Motor neuron (in vitro differentiated cells): ENCODE measurements at regions not wholly inside any gene's neighbourhood (a gene's known extent, or its start where the extent isn't known, plus 50 kb on each side); places are given as distances from the start of the nearest gene placed in this dataset.

Experiments used
- ATAC-seq, 8 experiments: fragments of 200-7000 bp; cut with Tn5 transposase; replicated peaks in 6 of 8; 2 replicates each; pipeline ENCODE4 v1.8.0; 2021; ENCODE audit warnings: mild to moderate bottlenecking in 8 of 8, moderate library complexity in 8 of 8
- H3K27ac ChIP-seq, 2 donors: fragments of 250-450 bp; sonication (Bioruptor Pico); 2 replicates each; pipeline ENCODE4 v1.9.0; 2021; ENCODE audit warnings: antibody characterized with exemption in 2 of 2, mild to moderate bottlenecking in 2 of 2, moderate library complexity in 1 of 2
- H3K4me1 ChIP-seq, 2 donors: fragments of 250-450 bp; sonication (Bioruptor Pico); replicated peaks in 1 of 2; 2 replicates each; pipeline ENCODE4 v1.6.1; 2021; ENCODE audit warnings: antibody characterized with exemption in 2 of 2, mild to moderate bottlenecking in 2 of 2, moderate library complexity in 1 of 2
- H3K4me3 ChIP-seq, 5 donors: fragments of 250-450 bp; sonication (Bioruptor Pico); 2 replicates each; pipeline ENCODE4 v1.9.0; 2021; ENCODE audit warnings: antibody characterized with exemption in 5 of 5, mild to moderate bottlenecking in 5 of 5, moderate library complexity in 4 of 5
- WGBS, 10 experiments: fragments of 450-650 bp; shearing (Covaris generic); methylation state at CpG; one replicate each; pipeline ENCODE4 v1.0.0; 2022; 5-methylcytosine and 5-hydroxymethylcytosine counted together
- in situ Hi-C, 9 experiments: fragments of 400-800 bp; cut with MboI; loops; one replicate each; pipeline ENCODE4 v1.15.0; 2021; ENCODE audit warnings: low sequenced_read_pairs in 9 of 9, low pct_unique_long_range_greater_than_20kb in 2 of 9; ENCODE audit not compliant: unreplicated experiment in 9 of 9

GRCh38 chr4:45985038-45985437 lies 138.8 kb downstream of the GABRG1 start:
- no peak for ATAC-seq
- Histone ChIP-seq H3K4me3 (no peak overlapping the region), H3K27ac (no peak overlapping the region), H3K4me1 (peaks cover 0 to 3% of the 10 kb centered on the region in 2 donors)
- in situ Hi-C loops, result no loop called here

GRCh38 chr4:45971108-45971507 lies 152.7 kb downstream of the GABRG1 start:
- in situ Hi-C loops, result no loop called here

GRCh38 chr4:45957353-45957752 lies 166.5 kb downstream of the GABRG1 start:
- Histone ChIP-seq H3K27ac (no peak overlapping the region), H3K4me3 (no peak overlapping the region), H3K4me1 (no peaks in the 10 kb centered on the region)
- no peak for ATAC-seq
- in situ Hi-C loops, result no loop called here

More at GRCh38 chr4:45971108-45971507, 152.7 kb downstream of the GABRG1 start:
- Histone ChIP-seq H3K4me3 (no peak overlapping the region), H3K27ac (no peak overlapping the region), H3K4me1 (no peaks in the 10 kb centered on the region)
- 21 to 100% (median 83%) methylated on average over 1 to 3 of the region's 3 CpGs for WGBS, 10 experiments
- no peak for ATAC-seq

GRCh38 chr4:45954276-45954675 lies 169.6 kb downstream of the GABRG1 start:
- Histone ChIP-seq H3K4me3 (no peak overlapping the region), H3K4me1 (no peaks in the 10 kb centered on the region), H3K27ac (no peak overlapping the region)
- in situ Hi-C loops, result no loop called here
- WGBS, 10 experiments, result 10 to 70% (median 40%) methylated on average over 1 to 3 of the region's 3 CpGs; no CpG with 5 or more reads in 1 of the 10 experiments
- no peak for ATAC-seq

- in situ Hi-C loops, result no loop called here
- WGBS, 10 experiments, result 0 to 86% (median 62%) methylated on average over 1 of the region's 1 CpG; no CpG with 5 or more reads in 2 of the 10 experiments
Measured at GRCh38 chr4:45951153-45951552, 172.7 kb downstream of the GABRG1 start.

GRCh38 chr4:45946699-45947098 lies 177.2 kb downstream of the GABRG1 start:
- ATAC-seq, result peak in 1 of 8 experiments; percentile 29
- H3K27ac ChIP-seq, result no peak overlapping the region
- 50 to 100% (median 93%) methylated on average over 1 of the region's 1 CpG; no CpG with 5 or more reads in 6 of the 10 experiments for WGBS, 10 experiments
- H3K4me1 ChIP-seq, result no peaks in the 10 kb centered on the region
- in situ Hi-C loops, result no loop called here
- H3K4me3 ChIP-seq, result no peak overlapping the region

More at GRCh38 chr4:45951153-45951552, 172.7 kb downstream of the GABRG1 start:
- H3K4me3 ChIP-seq, result no peak overlapping the region
- ATAC-seq, result no peak
- H3K27ac ChIP-seq, result no peak overlapping the region
- no peaks in the 10 kb centered on the region for H3K4me1 ChIP-seq

GRCh38 chr4:45944000-45944399 lies 179.9 kb downstream of the GABRG1 start:
- WGBS, 10 experiments, result 0 to 100% (median 83%) methylated on average over 1 of the region's 1 CpG; no CpG with 5 or more reads in 3 of the 10 experiments
- H3K4me3 ChIP-seq, result no peak overlapping the region
- H3K27ac ChIP-seq, result no peak overlapping the region
- ATAC-seq, result no peak
- H3K4me1 ChIP-seq, result no peaks in the 10 kb centered on the region
- in situ Hi-C loops, result no loop called here

- Histone ChIP-seq H3K27ac (no peak overlapping the region), H3K4me3 (no peak overlapping the region), H3K4me1 (no peaks in the 10 kb centered on the region)
- no peak for ATAC-seq
- in situ Hi-C loops, result no loop called here
Measured at GRCh38 chr4:45939056-45939455, 184.8 kb downstream of the GABRG1 start.

- WGBS, 10 experiments, result 0 to 100% (median 60%) methylated on average over 1 of the region's 1 CpG; no CpG with 5 or more reads in 1 of the 10 experiments
- in situ Hi-C loops, result no loop called here
- H3K27ac ChIP-seq, result no peak overlapping the region
- no peaks in the 10 kb centered on the region for H3K4me1 ChIP-seq
- no peak overlapping the region for H3K4me3 ChIP-seq
- peak in 3 of 8 experiments; percentile 57 to 89 (median 69) for ATAC-seq
Measured at GRCh38 chr4:45931154-45931553, 192.7 kb downstream of the GABRG1 start.

GRCh38 chr4:45927641-45928040 lies 196.2 kb downstream of the GABRG1 start:
- no peaks in the 10 kb centered on the region for H3K4me1 ChIP-seq
- in situ Hi-C loops, result no loop called here
- no peak for ATAC-seq
- 0 to 86% (median 50%) methylated on average over 1 of the region's 1 CpG; no CpG with 5 or more reads in 5 of the 10 experiments for WGBS, 10 experiments
- H3K4me3 ChIP-seq, result no peak overlapping the region
- H3K27ac ChIP-seq, result no peak overlapping the region

GRCh38 chr4:45925809-45926208 lies 198.0 kb downstream of the GABRG1 start:
- Histone ChIP-seq H3K27ac (no peak overlapping the region), H3K4me1 (no peaks in the 10 kb centered on the region), H3K4me3 (no peak overlapping the region)
- in situ Hi-C loops, result no loop called here
- WGBS, 10 experiments, result 0 to 100% (median 61%) methylated on average over 1 of the region's 1 CpG; no CpG with 5 or more reads in 2 of the 10 experiments
- ATAC-seq, result no peak

GRCh38 chr4:45920861-45921260 lies 203.0 kb downstream of the GABRG1 start:
- Histone ChIP-seq H3K4me3 (no peak overlapping the region), H3K27ac (no peak overlapping the region), H3K4me1 (no peaks in the 10 kb centered on the region)
- 26 to 100% (median 86%) methylated on average over 1 to 3 of the region's 3 CpGs for WGBS, 10 experiments
- ATAC-seq, result no peak
- in situ Hi-C loops, result no loop called here

- no peak for ATAC-seq
- H3K4me3 ChIP-seq, result no peak overlapping the region
- in situ Hi-C loops, result no loop called here
- no peaks in the 10 kb centered on the region for H3K4me1 ChIP-seq
- no peak overlapping the region for H3K27ac ChIP-seq
Measured at GRCh38 chr4:45910511-45910910, 213.3 kb downstream of the GABRG1 start.

- ATAC-seq, result no peak
- Histone ChIP-seq H3K4me3 (no peak overlapping the region), H3K27ac (no peak overlapping the region), H3K4me1 (no peaks in the 10 kb centered on the region)
- in situ Hi-C loops, result no loop called here
- 7 to 93% (median 67%) methylated on average over 1 to 4 of the region's 4 CpGs for WGBS, 10 experiments
Measured at GRCh38 chr4:45897946-45898585, 225.8 kb downstream of the GABRG1 start.
